ENCODE measurements at regions not wholly inside any gene's neighbourhood (a gene's known extent, or its start where the extent isn't known, plus 50 kb on each side); places are given as distances from the start of the nearest gene placed in this dataset.

DNA sequence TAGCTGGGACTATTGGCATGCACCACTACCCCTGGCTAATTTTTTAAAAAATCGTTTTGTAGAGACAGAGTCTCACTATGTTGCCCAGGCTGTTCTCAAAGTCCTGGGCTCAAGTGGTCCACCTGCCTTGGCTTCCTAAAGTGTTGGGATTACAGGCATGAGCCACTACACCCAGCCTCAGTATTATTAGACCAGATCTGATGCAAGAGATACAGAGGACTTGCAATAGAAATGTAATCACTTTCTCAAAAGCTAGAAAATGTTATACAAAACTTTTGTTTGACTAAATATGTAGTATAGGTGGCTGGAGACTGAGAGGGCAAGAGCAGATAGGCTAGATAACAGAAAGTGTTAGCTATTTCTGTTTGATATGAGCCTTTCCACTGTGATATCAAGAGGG lies 531.9 kb downstream of the SOX2 start:
- no peaks in the 10 kb centered on the region for H3K4me1 ChIP-seq (ENCODE audit: control insufficient read depth in 1 of 2, low read depth in 2 of 2)
- H3K27me3 ChIP-seq (replicated peaks; ENCODE audit: insufficient read depth) = no peaks in the 10 kb centered on the region
- H3K4me3 ChIP-seq = no peak overlapping the region
- H3K9me3 ChIP-seq = no peaks in the 10 kb centered on the region
- no peak overlapping the region for H3K27ac ChIP-seq
- no peak for DNase-seq (ENCODE audit: low spot score)
- no peak for TF ChIP-seq CTCF (IDR thresholded peaks at IDR 0.05)
- H3K36me3 ChIP-seq = no peaks in the 10 kb centered on the region
- no peak for ATAC-seq (ENCODE audit: insufficient number of reproducible peaks, low FRiP score, low read depth)

DNA sequence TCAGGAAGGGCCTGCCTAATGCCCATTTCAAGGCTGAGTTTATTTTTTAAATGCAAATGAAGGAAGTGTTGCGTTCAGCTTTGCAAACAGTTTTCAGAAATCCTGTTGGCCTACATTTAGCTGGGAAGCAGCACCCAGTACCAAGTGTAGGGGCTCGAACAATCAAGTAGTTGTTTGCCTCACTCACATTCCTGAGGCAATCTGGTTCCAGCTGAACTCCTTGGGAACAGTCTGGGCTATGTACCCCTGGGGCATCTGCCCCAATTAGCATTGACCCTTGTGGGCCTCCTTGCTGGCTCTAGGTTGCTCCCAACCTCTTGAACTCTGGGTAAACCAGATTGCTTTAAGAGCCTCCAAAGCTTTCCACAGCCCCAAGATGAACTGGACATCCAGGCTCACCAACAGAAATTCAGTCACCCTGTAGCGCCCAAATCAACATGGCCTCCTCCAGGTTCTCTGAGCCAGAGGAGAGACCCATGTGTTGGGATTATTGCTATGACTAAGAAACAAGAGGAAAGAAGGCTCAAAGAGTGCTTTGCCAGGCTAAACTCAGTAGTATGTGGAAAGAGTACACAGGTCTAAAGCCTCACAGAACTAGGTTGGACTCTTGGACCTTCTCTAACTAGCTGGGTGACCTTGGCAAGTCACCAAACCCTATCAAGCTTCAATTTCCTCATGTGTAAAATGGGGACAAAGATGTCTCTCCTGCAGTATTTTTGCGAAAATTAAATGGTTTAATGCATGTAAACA lies 532.7 kb downstream of the SOX2 start:
- Histone ChIP-seq H3K27ac (no peak overlapping the region), H3K27me3 (replicated peaks; ENCODE audit: insufficient read depth) (no peaks in the 10 kb centered on the region), H3K4me1 (ENCODE audit: control insufficient read depth in 1 of 2, low read depth in 2 of 2) (no peaks in the 10 kb centered on the region), H3K9me3 (no peaks in the 10 kb centered on the region), H3K36me3 (no peaks in the 10 kb centered on the region), H3K4me3 (no peak overlapping the region)
- TF ChIP-seq CTCF (IDR thresholded peaks at IDR 0.05) = no peak
- no peak for ATAC-seq (ENCODE audit: insufficient number of reproducible peaks, low FRiP score, low read depth)
- no peak for DNase-seq (ENCODE audit: low spot score)

DNA sequence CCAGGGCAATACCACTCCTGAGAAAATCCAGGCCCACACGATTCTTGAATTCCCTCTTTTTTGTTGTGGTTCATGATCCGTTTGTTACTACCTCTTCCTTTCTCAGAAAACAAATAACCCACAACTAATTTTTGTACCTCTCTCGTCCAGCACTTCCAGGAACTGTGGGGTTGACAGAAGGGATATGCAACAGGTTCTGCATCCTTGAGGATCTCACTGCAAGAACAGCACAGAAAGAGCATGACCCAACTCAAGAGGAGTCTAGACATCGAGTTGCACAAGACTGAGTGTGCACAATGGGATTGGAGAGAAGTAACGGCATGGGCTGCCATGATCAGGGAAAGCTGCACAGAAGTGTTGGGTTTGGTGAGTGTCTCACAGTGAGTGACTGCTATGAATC lies 533.3 kb downstream of the SOX2 start:
- no peak overlapping the region for H3K27ac ChIP-seq
- H3K9me3 ChIP-seq = no peaks in the 10 kb centered on the region
- no peak for ATAC-seq (ENCODE audit: insufficient number of reproducible peaks, low FRiP score, low read depth)
- H3K4me1 ChIP-seq (ENCODE audit: control insufficient read depth in 1 of 2, low read depth in 2 of 2) = no peaks in the 10 kb centered on the region
- H3K27me3 ChIP-seq (replicated peaks; ENCODE audit: insufficient read depth) = no peaks in the 10 kb centered on the region
- TF ChIP-seq CTCF (IDR thresholded peaks at IDR 0.05) = no peak
- DNase-seq (ENCODE audit: low spot score) = no peak
- no peak overlapping the region for H3K4me3 ChIP-seq
- no peaks in the 10 kb centered on the region for H3K36me3 ChIP-seq

GRCh38 chr3:182246870-182247269 lies 535.1 kb downstream of the SOX2 start:
- H3K4me1 ChIP-seq (ENCODE audit: control insufficient read depth in 1 of 2, low read depth in 2 of 2) = no peaks in the 10 kb centered on the region
- no peak for TF ChIP-seq CTCF (IDR thresholded peaks at IDR 0.05)
- H3K4me3 ChIP-seq = no peak overlapping the region
- DNase-seq (ENCODE audit: low spot score) = no peak
- no peaks in the 10 kb centered on the region for H3K27me3 ChIP-seq (replicated peaks; ENCODE audit: insufficient read depth)
- no peak for ATAC-seq (ENCODE audit: insufficient number of reproducible peaks, low FRiP score, low read depth)
- no peaks in the 10 kb centered on the region for H3K9me3 ChIP-seq
- no peaks in the 10 kb centered on the region for H3K36me3 ChIP-seq
- H3K27ac ChIP-seq = no peak overlapping the region

GRCh38 chr3:182248349-182248880 lies 536.7 kb downstream of the SOX2 start:
- Histone ChIP-seq H3K4me3 (no peak overlapping the region), H3K4me1 (ENCODE audit: control insufficient read depth in 1 of 2, low read depth in 2 of 2) (no peaks in the 10 kb centered on the region), H3K27me3 (replicated peaks; ENCODE audit: insufficient read depth) (no peaks in the 10 kb centered on the region), H3K9me3 (no peaks in the 10 kb centered on the region), H3K36me3 (no peaks in the 10 kb centered on the region), H3K27ac (no peak overlapping the region)
- DNase-seq (ENCODE audit: low spot score) = no peak
- no peak for ATAC-seq (ENCODE audit: insufficient number of reproducible peaks, low FRiP score, low read depth)
- TF ChIP-seq CTCF (IDR thresholded peaks at IDR 0.05) = no peak
